ENCODE measurements at regions not wholly inside any gene's neighbourhood (a gene's known extent, or its start where the extent isn't known, plus 50 kb on each side); places are given as distances from the start of the nearest gene placed in this dataset.
A peak's percentile ranks its signal among the peaks of the same experiment; 100 is the strongest.

DNA sequence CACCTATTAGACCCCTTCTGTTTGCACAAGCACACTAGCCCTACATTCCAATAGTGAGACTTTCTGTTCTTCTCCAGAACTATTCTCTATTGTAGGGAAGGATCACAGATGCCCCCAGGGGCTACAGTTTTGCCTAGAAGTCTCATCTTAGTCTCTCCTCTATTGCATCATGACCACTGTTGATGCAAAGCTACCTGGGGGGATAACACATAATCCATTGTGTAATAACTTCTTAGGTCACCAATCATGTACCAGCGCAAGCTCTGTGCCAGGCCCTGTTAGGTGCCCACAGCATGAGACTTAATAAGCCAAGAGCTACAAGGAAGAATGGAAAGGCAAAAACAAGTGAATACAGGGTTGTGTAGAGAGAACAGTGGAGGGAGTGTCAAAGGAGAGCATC, 98.1 kb upstream of the TNFAIP3 start:
- POLR2A ChIA-PET: interaction anchor here (1.0 to 2.5 kb wide), 5 partner anchors 9 to 27 kb away, joined by 3 to 16 read pairs (median 4); no protein-coding TSS in a partner anchor
- RAD21 ChIA-PET (ENCODE audit: unreplicated experiment): interaction anchor here (0.7 to 2.7 kb wide), 6 partner anchors 12 to 102 kb away, joined by 3 to 10 read pairs (median 3); partner anchors contain the start of gene TNFAIP3
- Histone ChIP-seq H3K36me3 (ENCODE audit: control insufficient read depth in 2 of 2, insufficient read depth in 2 of 2, low read length in 1 of 2) (no peaks in the 10 kb centered on the region), H3K79me2 (ENCODE audit: control insufficient read depth, insufficient read depth, low read length) (no peaks in the 10 kb centered on the region), H4K20me1 (ENCODE audit: control insufficient read depth, insufficient read depth) (no peaks in the 10 kb centered on the region), H3K27me3 (replicated peaks in 1 of 2; ENCODE audit: control insufficient read depth in 2 of 2, insufficient read depth in 2 of 2, low read length in 1 of 2) (no peaks in the 10 kb centered on the region), H3K9me3 (replicated peaks; ENCODE audit: control insufficient read depth, insufficient read depth, low read length) (peaks cover 3% of the 10 kb centered on the region; the same call in 2 of the 3 replicates), H3K4me1 (ENCODE audit: control insufficient read depth, insufficient read depth, low read length) (peaks cover 26% of the 10 kb centered on the region), H2AFZ (ENCODE audit: control insufficient read depth, low read depth, low read length) (peak overlapping the region; percentile 73), H3K27ac (ENCODE audit: control insufficient read depth, insufficient read depth) (peak overlapping the region; percentile 92), H3K4me2 (ENCODE audit: control insufficient read depth, insufficient read depth) (peak overlapping the region; percentile 1), H3K4me3 (peak overlapping the region; percentile 13; the same call in 1 of the 2 replicates), H3K9ac (ENCODE audit: control insufficient read depth, insufficient read depth, low read length) (peak overlapping the region; percentile 40)
- no peak; the same call in 1 of the 3 replicates for ATAC-seq
- TF ChIP-seq TBL1XR1 (IDR thresholded peaks at IDR 0.05; ENCODE audit: low read depth, low read length): no peak
- no peak for TF ChIP-seq TARDBP (IDR thresholded peaks at IDR 0.05; ENCODE audit: borderline replicate concordance)
- TF ChIP-seq, protein P1, sequence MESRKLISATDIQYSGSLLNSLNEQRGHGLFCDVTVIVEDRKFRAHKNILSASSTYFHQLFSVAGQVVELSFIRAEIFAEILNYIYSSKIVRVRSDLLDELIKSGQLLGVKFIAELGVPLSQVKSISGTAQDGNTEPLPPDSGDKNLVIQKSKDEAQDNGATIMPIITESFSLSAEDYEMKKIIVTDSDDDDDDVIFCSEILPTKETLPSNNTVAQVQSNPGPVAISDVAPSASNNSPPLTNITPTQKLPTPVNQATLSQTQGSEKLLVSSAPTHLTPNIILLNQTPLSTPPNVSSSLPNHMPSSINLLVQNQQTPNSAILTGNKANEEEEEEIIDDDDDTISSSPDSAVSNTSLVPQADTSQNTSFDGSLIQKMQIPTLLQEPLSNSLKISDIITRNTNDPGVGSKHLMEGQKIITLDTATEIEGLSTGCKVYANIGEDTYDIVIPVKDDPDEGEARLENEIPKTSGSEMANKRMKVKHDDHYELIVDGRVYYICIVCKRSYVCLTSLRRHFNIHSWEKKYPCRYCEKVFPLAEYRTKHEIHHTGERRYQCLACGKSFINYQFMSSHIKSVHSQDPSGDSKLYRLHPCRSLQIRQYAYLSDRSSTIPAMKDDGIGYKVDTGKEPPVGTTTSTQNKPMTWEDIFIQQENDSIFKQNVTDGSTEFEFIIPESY (IDR thresholded peaks at IDR 0.05): no peak
- no peak for TF ChIP-seq LARP7 (IDR thresholded peaks at IDR 0.05)
- TF ChIP-seq IRF4 (IDR thresholded peaks at IDR 0.05; ENCODE audit: low read depth, low read length): no peak
- no peak for TF ChIP-seq BRCA1 (IDR thresholded peaks at IDR 0.05; ENCODE audit: low read depth, low read length)
- no peak for TF ChIP-seq CBFB (IDR thresholded peaks at IDR 0.05; ENCODE audit: low read depth)
- TF ChIP-seq STAT1 (conservative IDR thresholded peaks at IDR 0.05): no peak
- TF ChIP-seq ETV6 (conservative IDR thresholded peaks at IDR 0.05 in 1 of 2, IDR thresholded peaks at IDR 0.05 in 1 of 2; ENCODE audit: borderline replicate concordance in 1 of 2, low read depth in 1 of 2): no peak
- TF ChIP-seq JUNB (IDR thresholded peaks at IDR 0.05): no peak
- TF ChIP-seq, protein P2, sequence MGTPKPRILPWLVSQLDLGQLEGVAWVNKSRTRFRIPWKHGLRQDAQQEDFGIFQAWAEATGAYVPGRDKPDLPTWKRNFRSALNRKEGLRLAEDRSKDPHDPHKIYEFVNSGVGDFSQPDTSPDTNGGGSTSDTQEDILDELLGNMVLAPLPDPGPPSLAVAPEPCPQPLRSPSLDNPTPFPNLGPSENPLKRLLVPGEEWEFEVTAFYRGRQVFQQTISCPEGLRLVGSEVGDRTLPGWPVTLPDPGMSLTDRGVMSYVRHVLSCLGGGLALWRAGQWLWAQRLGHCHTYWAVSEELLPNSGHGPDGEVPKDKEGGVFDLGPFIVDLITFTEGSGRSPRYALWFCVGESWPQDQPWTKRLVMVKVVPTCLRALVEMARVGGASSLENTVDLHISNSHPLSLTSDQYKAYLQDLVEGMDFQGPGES (IDR thresholded peaks at IDR 0.05): no peak
- TF ChIP-seq, protein P3, sequence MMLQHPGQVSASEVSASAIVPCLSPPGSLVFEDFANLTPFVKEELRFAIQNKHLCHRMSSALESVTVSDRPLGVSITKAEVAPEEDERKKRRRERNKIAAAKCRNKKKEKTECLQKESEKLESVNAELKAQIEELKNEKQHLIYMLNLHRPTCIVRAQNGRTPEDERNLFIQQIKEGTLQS (IDR thresholded peaks at IDR 0.05; ENCODE audit: borderline replicate concordance, extremely low read depth, low read depth, low read length): no peak
- FAIRE-seq: peak; percentile 13
- intact Hi-C loops (cut with micrococcal nuclease; ENCODE audit: unreplicated experiment): loop anchor here (2.0 kb wide), 1 partner anchor 60 kb away; no protein-coding TSS in a partner anchor
- BruUV-seq (replicated peaks): no TSS peak
- CTCF ChIA-PET: interaction anchor here (0.8 to 0.9 kb wide), 3 partner anchors 19 to 61 kb away, joined by 3 to 5 read pairs (median 3); no protein-coding TSS in a partner anchor
- SMC1A ChIA-PET (ENCODE audit: uncharacterized antibody, unreplicated experiment): interaction anchor here (0.7 to 6.1 kb wide), 17 partner anchors 9 to 692 kb away, joined by 3 to 55 read pairs (median 4); partner anchors contain the start of gene TNFAIP3
- in situ Hi-C loops (cut with MboI): no loop called here
- WGBS (ENCODE audit: insufficient coverage, insufficient replicate concordance, low lambda C conversion rate, missing lambda C conversion rate): 95% methylated on average over 1 of the region's 1 CpG
- no peak for DNase-seq (ENCODE audit: low read depth, low spot score)
